Hepatocyte (in vitro differentiated cells): ENCODE measurements at regions not wholly inside any gene's neighbourhood (a gene's known extent, or its start where the extent isn't known, plus 50 kb on each side); places are given as distances from the start of the nearest gene placed in this dataset.

Source experiments
- DNase-seq: peaks from one replicate; pipeline ENCODE4 v3.0.0-alpha.2; 2016; ENCODE audit warnings: low spot score
- H2AFZ ChIP-seq: fragments of 200-600 bp; sonication (generic); 2 replicates; pipeline ENCODE4 v1.6.0; 2016; ENCODE audit warnings: antibody characterized with exemption, mild to moderate bottlenecking
- H3K27ac ChIP-seq: fragments of 200-600 bp; sonication (generic); 2 replicates; pipeline ENCODE4 v1.5.1; 2016; ENCODE audit warnings: mild to moderate bottlenecking
- H3K27me3 ChIP-seq: fragments of 200-600 bp; sonication (generic); 2 replicates; pipeline ENCODE4 v1.6.1; 2016
- H3K36me3 ChIP-seq: fragments of 200-600 bp; sonication (generic); replicated peaks from 2 replicates; pipeline ENCODE4 v1.5.1; 2016; ENCODE audit warnings: low read depth; ENCODE audit not compliant: insufficient read depth
- H3K4me1 ChIP-seq: fragments of 200-600 bp; sonication (generic); 2 replicates; pipeline ENCODE4 v1.5.1; 2016; ENCODE audit warnings: mild to moderate bottlenecking, moderate library complexity; ENCODE audit not compliant: insufficient read depth
- H3K4me2 ChIP-seq: fragments of 200-600 bp; sonication (generic); 2 replicates; pipeline ENCODE4 v1.6.0; 2016
- H3K4me3 ChIP-seq: fragments of 200-600 bp; sonication (generic); 2 replicates; pipeline ENCODE4 v1.5.1; 2016; ENCODE audit warnings: mild to moderate bottlenecking
- H3K79me2 ChIP-seq: fragments of 200-600 bp; sonication (generic); 2 replicates; pipeline ENCODE4 v1.6.0; 2017; ENCODE audit warnings: mild to moderate bottlenecking
- H3K9me2 ChIP-seq: fragments of 200-600 bp; sonication (generic); replicated peaks from 2 replicates; pipeline ENCODE4 v1.6.0; 2017; ENCODE audit warnings: mild to moderate bottlenecking; ENCODE audit not compliant: insufficient read depth
- H3K9me3 ChIP-seq: fragments of 200-600 bp; sonication (generic); 2 replicates; pipeline ENCODE4 v1.5.1; 2016; ENCODE audit warnings: low read depth, mild to moderate bottlenecking
- H4K20me1 ChIP-seq: fragments of 200-600 bp; sonication (generic); 2 replicates; pipeline ENCODE4 v1.6.0; 2016; ENCODE audit warnings: mild to moderate bottlenecking; ENCODE audit not compliant: insufficient read depth, poor library complexity, severe bottlenecking
- EZH2 ChIP-seq: fragments of 200-600 bp; sonication (generic); IDR thresholded peaks from 2 replicates; pipeline ENCODE4 v1.6.1; 2016; ENCODE audit warnings: antibody characterized with exemption, mild to moderate bottlenecking, borderline replicate concordance
- EZH2phosphoT487 ChIP-seq: fragments of 200-600 bp; sonication (generic); IDR thresholded peaks from one replicate; pipeline ENCODE4 v1.6.1; 2018; ENCODE audit warnings: antibody characterized with exemption, mild to moderate bottlenecking, low read depth, moderate library complexity; ENCODE audit not compliant: unreplicated experiment, severe bottlenecking
- WGBS: methylation state at CpG from one replicate; pipeline ENCODE4 v1.1.6; 2016; ENCODE audit warnings: low lambda C conversion rate; ENCODE audit errors: missing lambda C conversion rate; 5-methylcytosine and 5-hydroxymethylcytosine counted together
- TF ChIP-seq, protein P1 (sequence below): fragments of 200-600 bp; sonication (generic); IDR thresholded peaks from 2 replicates; pipeline ENCODE4 v1.5.1; 2016; ENCODE audit warnings: antibody characterized with exemption, mild to moderate bottlenecking; ENCODE audit not compliant: poor library complexity

DNA sequence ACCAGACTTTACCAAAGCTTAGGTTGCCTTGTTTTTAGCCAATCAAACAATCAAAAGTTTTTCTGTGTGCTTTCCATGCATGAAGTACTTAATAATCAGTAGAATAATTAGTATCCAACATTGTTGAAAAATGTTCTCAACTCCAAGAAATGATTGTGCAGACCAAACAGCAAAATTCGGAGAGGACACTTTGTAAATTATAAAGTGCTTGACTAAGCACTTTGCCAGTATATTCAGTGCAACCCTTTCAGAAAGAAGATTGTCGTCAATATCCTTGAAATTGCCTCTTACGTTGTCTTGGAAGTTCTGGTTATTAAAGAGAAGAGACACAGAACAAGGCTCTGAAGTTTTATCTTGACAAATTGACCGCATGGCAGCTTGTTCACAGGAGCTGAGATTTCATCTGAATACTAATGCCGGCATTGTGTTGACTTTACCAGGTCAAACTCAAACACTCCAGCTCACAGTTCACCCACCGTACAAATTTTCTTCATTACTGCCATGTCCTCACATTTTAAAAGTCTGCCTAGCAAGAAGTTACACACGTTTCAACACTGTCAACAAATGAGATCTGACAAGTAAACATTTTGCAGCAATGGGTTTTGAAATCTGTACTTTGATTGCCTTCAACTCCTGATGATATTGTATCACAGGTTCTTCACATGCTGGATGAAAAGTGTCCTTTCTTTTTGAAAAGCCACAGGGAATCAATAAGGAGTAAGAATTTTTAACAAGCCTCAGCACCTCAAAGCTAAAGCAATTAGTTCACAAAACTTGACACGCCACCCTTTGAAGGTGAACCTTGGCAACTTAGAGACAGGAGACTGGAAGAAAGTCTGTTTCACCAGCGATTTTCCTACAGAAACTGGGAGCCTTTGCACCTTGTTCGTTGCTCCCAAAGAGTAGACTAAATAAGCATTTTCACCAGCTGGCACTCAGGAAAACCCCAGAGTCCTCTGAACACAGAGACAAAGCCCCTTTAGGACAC lies 150.9 kb downstream of the RFC3 start:
- no peak for TF ChIP-seq EZH2phosphoT487
- TF ChIP-seq, protein P1, sequence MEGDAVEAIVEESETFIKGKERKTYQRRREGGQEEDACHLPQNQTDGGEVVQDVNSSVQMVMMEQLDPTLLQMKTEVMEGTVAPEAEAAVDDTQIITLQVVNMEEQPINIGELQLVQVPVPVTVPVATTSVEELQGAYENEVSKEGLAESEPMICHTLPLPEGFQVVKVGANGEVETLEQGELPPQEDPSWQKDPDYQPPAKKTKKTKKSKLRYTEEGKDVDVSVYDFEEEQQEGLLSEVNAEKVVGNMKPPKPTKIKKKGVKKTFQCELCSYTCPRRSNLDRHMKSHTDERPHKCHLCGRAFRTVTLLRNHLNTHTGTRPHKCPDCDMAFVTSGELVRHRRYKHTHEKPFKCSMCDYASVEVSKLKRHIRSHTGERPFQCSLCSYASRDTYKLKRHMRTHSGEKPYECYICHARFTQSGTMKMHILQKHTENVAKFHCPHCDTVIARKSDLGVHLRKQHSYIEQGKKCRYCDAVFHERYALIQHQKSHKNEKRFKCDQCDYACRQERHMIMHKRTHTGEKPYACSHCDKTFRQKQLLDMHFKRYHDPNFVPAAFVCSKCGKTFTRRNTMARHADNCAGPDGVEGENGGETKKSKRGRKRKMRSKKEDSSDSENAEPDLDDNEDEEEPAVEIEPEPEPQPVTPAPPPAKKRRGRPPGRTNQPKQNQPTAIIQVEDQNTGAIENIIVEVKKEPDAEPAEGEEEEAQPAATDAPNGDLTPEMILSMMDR = no peak
- Histone ChIP-seq H3K36me3 (no peaks in the 10 kb centered on the region), H4K20me1 (no peaks in the 10 kb centered on the region), H3K4me3 (no peak overlapping the region), H3K4me1 (no peaks in the 10 kb centered on the region), H3K4me2 (peak overlapping the region; percentile 53), H3K9me3 (no peaks in the 10 kb centered on the region), H3K27me3 (no peaks in the 10 kb centered on the region), H3K79me2 (no peaks in the 10 kb centered on the region), H3K9me2 (no peaks in the 10 kb centered on the region), H2AFZ (peak overlapping the region; percentile 19), H3K27ac (peak overlapping the region; percentile 49)
- 46% methylated on average over 10 of the region's 10 CpGs for WGBS
- DNase-seq = peak; percentile 10

DNA sequence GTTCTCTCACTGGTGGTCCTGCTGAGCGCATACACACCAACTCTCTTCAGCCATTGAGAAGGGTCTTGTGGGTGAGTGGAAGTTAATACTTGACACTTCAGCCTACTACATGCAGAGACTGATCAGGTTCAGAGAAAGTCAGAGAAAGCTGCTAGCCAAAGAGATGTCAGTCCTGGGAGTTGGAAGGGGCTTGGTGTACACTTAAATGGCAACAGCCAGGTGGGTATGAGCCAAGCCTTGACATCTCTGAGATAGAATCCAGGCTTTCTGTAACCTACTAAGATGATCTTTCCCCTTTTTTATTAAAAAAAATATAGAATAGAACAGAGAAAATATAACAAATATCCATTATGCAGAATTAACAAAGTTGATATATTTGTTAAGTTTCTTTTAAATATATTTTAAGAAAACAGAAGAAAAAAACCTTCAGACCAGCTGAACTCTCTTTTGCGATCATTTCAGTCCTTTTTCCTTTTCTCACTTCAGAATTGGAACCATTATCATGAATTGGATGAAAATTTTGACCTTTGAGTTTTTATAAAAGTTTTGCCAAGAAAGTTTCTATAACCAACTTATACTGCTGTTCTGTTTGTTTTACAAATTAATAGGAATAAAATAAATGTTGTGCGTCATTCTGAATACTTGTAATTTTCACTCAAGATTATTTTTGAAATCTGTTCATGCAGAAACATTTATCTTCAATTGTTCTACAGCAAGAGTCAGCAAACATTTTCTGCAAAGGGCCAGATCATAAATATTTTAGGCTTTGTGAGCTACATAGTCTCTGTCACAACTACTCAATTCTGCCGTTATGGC lies 153.0 kb downstream of the RFC3 start:
- 98% methylated on average over 4 of the region's 4 CpGs for WGBS
- Histone ChIP-seq H4K20me1 (no peaks in the 10 kb centered on the region), H3K9me3 (no peaks in the 10 kb centered on the region), H3K4me2 (no peak overlapping the region), H3K27me3 (no peaks in the 10 kb centered on the region), H3K4me1 (no peaks in the 10 kb centered on the region), H3K79me2 (no peaks in the 10 kb centered on the region), H3K4me3 (no peak overlapping the region), H3K36me3 (no peaks in the 10 kb centered on the region), H3K27ac (no peak overlapping the region), H2AFZ (no peak overlapping the region), H3K9me2 (no peaks in the 10 kb centered on the region)
- no peak for DNase-seq
- TF ChIP-seq, protein P1 = no peak
- TF ChIP-seq EZH2phosphoT487 (no peak), EZH2 (no peak)

DNA sequence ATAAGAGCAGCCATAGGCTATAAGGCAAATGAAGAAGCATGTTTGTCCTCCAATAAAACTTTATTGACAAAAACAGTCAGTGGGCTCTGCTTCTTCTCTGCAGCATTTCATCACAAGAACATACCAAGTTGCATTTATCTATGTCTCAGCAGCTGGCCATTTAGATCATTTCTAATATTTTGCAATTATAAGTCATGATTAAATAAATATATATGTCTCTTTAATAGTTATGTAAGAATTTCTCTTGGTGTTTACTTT lies 153.5 kb downstream of the RFC3 start:
- no peak overlapping the region for H3K27ac ChIP-seq
- H3K36me3 ChIP-seq = no peaks in the 10 kb centered on the region
- no peaks in the 10 kb centered on the region for H3K9me2 ChIP-seq
- no peaks in the 10 kb centered on the region for H3K9me3 ChIP-seq
- H3K4me3 ChIP-seq = no peak overlapping the region
- H3K4me2 ChIP-seq = no peak overlapping the region
- no peak overlapping the region for H2AFZ ChIP-seq
- H3K4me1 ChIP-seq = no peaks in the 10 kb centered on the region
- no peak for DNase-seq
- H3K79me2 ChIP-seq = no peaks in the 10 kb centered on the region
- H4K20me1 ChIP-seq = no peaks in the 10 kb centered on the region
- TF ChIP-seq EZH2phosphoT487 (no peak), EZH2 (no peak)
- TF ChIP-seq, protein P1 = no peak
- H3K27me3 ChIP-seq = no peaks in the 10 kb centered on the region
